ENCODE measurements at regions not wholly inside any gene's neighbourhood (a gene's known extent, or its start where the extent isn't known, plus 50 kb on each side); places are given as distances from the start of the nearest gene placed in this dataset.

DNA sequence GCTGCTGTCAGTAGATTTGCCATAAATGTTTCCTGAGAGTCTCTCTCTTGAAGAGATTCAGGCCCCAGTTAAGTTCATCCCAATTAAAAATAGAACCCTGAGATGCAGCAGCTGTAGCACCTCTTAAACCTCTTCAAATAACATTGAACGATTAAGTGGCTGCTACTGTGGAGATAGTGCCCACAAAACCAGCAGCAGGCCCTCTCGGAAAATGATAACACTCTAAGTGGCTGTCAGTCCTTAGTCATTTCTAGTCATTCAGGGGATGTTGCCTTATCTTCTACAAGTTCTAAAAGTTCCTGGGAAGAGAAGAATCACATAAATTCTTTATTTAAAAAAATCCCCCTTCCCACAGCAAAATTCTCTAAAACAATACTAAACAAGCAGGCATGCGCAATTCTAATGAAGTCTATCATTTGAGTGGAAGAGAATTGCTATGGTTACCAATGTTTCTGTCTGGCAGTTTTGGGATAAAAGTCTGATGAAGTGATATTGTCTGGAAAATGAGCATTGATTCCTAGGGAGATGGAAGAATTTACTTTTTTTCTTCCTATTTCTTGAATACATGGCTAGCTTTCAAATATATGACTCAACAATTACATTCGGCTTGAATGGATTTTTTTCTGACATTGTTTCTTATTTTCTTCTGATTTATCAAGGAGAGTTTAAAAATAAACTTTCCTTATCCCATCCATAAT, 131.9 kb downstream of the TRMT11 start:
- TF ChIP-seq CTCF (conservative IDR thresholded peaks at IDR 0.05; ENCODE audit: low read depth, low read length) (no peak), EZH2phosphoT487 (IDR thresholded peaks at IDR 0.05; ENCODE audit: borderline replicate concordance, low read length) (no peak), EZH2 (IDR thresholded peaks at IDR 0.05; ENCODE audit: low read length, unreplicated experiment) (no peak)
